HCT116 (cell line): ENCODE measurements at regions not wholly inside any gene's neighbourhood (a gene's known extent, or its start where the extent isn't known, plus 50 kb on each side); places are given as distances from the start of the nearest gene placed in this dataset.

ENCODE experiments used
- ATAC-seq: fragments of 200-7000 bp; cut with Tn5 transposase; 2 replicates; pipeline ENCODE4 v1.9.1; 2020; ENCODE audit warnings: mild to moderate bottlenecking, moderate library complexity
- BruUV-seq: library from RNA; stranded (reverse); fragments of 400-500 nt; replicated peaks from 2 replicates; lab custom pipeline; 2021; lab: Mats Ljungman, UMichigan
- CTCF ChIA-PET: fragments of 300-600 bp; sonication (Branson Sonifier 250); formaldehyde crosslinking; loops from one replicate; lab custom pipeline; 2021; ENCODE audit warnings: antibody characterized with exemption; lab: Charles Lee
- POLR2A ChIA-PET: fragments of 300-600, 350-600 bp; sonication (Branson Sonifier 250); formaldehyde crosslinking; loops from one replicate; lab custom pipeline; 2021; ENCODE audit warnings: antibody characterized with exemption; lab: Charles Lee
- RAD21 ChIA-PET, 2 experiments: fragments of 300-600 bp; sonication (Branson Sonifier 250); formaldehyde crosslinking; loops; one replicate each; lab custom pipeline; 2023; ENCODE audit warnings: low total read pairs in 2 of 2; ENCODE audit not compliant: uncharacterized antibody in 2 of 2, unreplicated experiment in 2 of 2, low non-redundant PET in 1 of 2; lab: Charles Lee
- DNase-seq: peaks from one replicate; pipeline ENCODE4 v3.0.0-alpha.2; 2010; ENCODE audit warnings: low read depth, low spot score
- H2AFZ ChIP-seq: fragments of 200-600 bp; shearing (Covaris generic), sonication (generic); 2 replicates; pipeline ENCODE4 v1.6.1; 2017; ENCODE audit warnings: low read depth, mixed run types, mixed read lengths, antibody characterized with exemption, low read length; ENCODE audit not compliant: poor library complexity, severe bottlenecking
- H3K27ac ChIP-seq: 2 replicates; pipeline ENCODE4 v1.5.1; 2012; ENCODE audit warnings: low read depth, low read length
- H3K27me3 ChIP-seq: fragments of 200-600 bp; sonication (generic); 2 replicates; pipeline ENCODE4 v1.6.1; 2016; ENCODE audit warnings: mixed run types, low read length, mixed read lengths; ENCODE audit not compliant: insufficient read depth
- H3K36me3 ChIP-seq, 2 experiments: fragments of 200-500 bp in 1 of 2; fragments of 200-600 bp in 1 of 2; sonication (Bioruptor generic) in 1 of 2; sonication (generic) in 1 of 2; 2 replicates each; pipeline versions ENCODE4 v1.5.1 to v1.6.1; 2014 to 2016; ENCODE audit warnings: low read length in 2 of 2, inconsistent platforms in 1 of 2, mixed read lengths in 1 of 2, mixed run types in 1 of 2; ENCODE audit not compliant: insufficient read depth in 2 of 2, control insufficient read depth in 1 of 2
- H3K4me1 ChIP-seq, 2 experiments: fragments of 200-600 bp in 1 of 2; sonication (generic) in 1 of 2; 2 replicates each; pipeline versions ENCODE4 v1.5.1 to v1.6.1; 2012 to 2017; ENCODE audit warnings: low read length in 2 of 2, inconsistent platforms in 1 of 2, mild to moderate bottlenecking in 1 of 2, mixed read lengths in 1 of 2, mixed run types in 1 of 2, moderate library complexity in 1 of 2; ENCODE audit not compliant: insufficient read depth in 2 of 2, control insufficient read depth in 1 of 2
- H3K4me2 ChIP-seq: fragments of 200-600 bp; sonication (generic); 2 replicates; pipeline ENCODE4 v1.6.1; 2017; ENCODE audit warnings: mixed run types, low read length, mixed read lengths
- H3K4me3 ChIP-seq, 2 experiments: fragments of 200-600 bp in 1 of 2; sonication (generic) in 1 of 2; replicated peaks in 1 of 2; 2 replicates each; pipeline ENCODE4 v1.5.1; 2011 to 2016; ENCODE audit warnings: low read length in 2 of 2, control low read depth in 1 of 2, low read depth in 1 of 2, mild to moderate bottlenecking in 1 of 2, mixed read lengths in 1 of 2, mixed run types in 1 of 2
- H3K79me2 ChIP-seq: fragments of 200-600 bp; sonication (generic); 2 replicates; pipeline ENCODE4 v1.6.1; 2017; ENCODE audit warnings: mild to moderate bottlenecking, mixed run types, low read length, moderate library complexity, mixed read lengths; ENCODE audit not compliant: insufficient read depth
- H3K9ac ChIP-seq: fragments of 200-600 bp; sonication (generic); 2 replicates; pipeline ENCODE4 v1.6.1; 2016; ENCODE audit warnings: low read length, mixed read lengths
- H3K9me2 ChIP-seq: fragments of 200-600 bp; sonication (generic), shearing (Covaris generic); 2 replicates; pipeline ENCODE4 v1.6.1; 2017; ENCODE audit warnings: mixed run types, mild to moderate bottlenecking, moderate library complexity; ENCODE audit not compliant: insufficient read depth
- H3K9me3 ChIP-seq, 2 experiments: fragments of 200-500 bp in 1 of 2; fragments of 200-600 bp in 1 of 2; sonication (Bioruptor generic) in 1 of 2; sonication (generic) in 1 of 2; 2 replicates each; pipeline ENCODE4 v1.6.1; 2014 to 2017; ENCODE audit warnings: low read length in 2 of 2, mixed read lengths in 2 of 2, inconsistent platforms in 1 of 2, low read depth in 1 of 2, mild to moderate bottlenecking in 1 of 2, mixed run types in 1 of 2, moderate library complexity in 1 of 2; ENCODE audit not compliant: control insufficient read depth in 1 of 2, insufficient read depth in 1 of 2
- H4K20me1 ChIP-seq: fragments of 200-600 bp; sonication (generic), shearing (Covaris generic); 2 replicates; pipeline ENCODE4 v1.6.1; 2017; ENCODE audit warnings: mixed run types, mild to moderate bottlenecking, moderate library complexity; ENCODE audit not compliant: insufficient read depth
- CTCF ChIP-seq, 3 experiments: fragments of 200-600 bp in 1 of 3; sonication (generic) in 1 of 3; IDR thresholded peaks in 2 of 3; conservative IDR thresholded peaks in 1 of 3; 2 replicates each; pipeline ENCODE4 v1.5.1; 2012 to 2017; ENCODE audit warnings: low read depth in 2 of 3, low read length in 2 of 3, antibody characterized with exemption in 1 of 3, borderline replicate concordance in 1 of 3, control low read depth in 1 of 3, mild to moderate bottlenecking in 1 of 3, mixed read lengths in 1 of 3, mixed run types in 1 of 3, moderate library complexity in 1 of 3; ENCODE audit not compliant: insufficient read depth in 1 of 3
- EZH2 ChIP-seq: fragments of 200-600 bp; sonication (generic); IDR thresholded peaks from 2 replicates; pipeline ENCODE4 v1.6.1; 2017; ENCODE audit warnings: antibody characterized with exemption, mixed run types
- EZH2phosphoT487 ChIP-seq: fragments of 200-600 bp; IDR thresholded peaks from 2 replicates; pipeline ENCODE4 v1.6.1; 2018; ENCODE audit warnings: antibody characterized with exemption, borderline replicate concordance
- MAX ChIP-seq: IDR thresholded peaks from 2 replicates; pipeline ENCODE4 v1.6.1; 2012
- POLR2AphosphoS5 ChIP-seq: IDR thresholded peaks from 2 replicates; pipeline ENCODE4 v1.6.1; 2011; ENCODE audit warnings: mild to moderate bottlenecking, low read depth, low read length, moderate library complexity
- REST ChIP-seq: IDR thresholded peaks from 2 replicates; pipeline ENCODE4 v1.6.1; 2012; ENCODE audit warnings: low read depth
- SIN3A ChIP-seq: IDR thresholded peaks from 2 replicates; pipeline ENCODE4 v1.6.1; 2012; ENCODE audit warnings: low read depth
- SP1 ChIP-seq: IDR thresholded peaks from 2 replicates; pipeline ENCODE4 v1.6.1; 2012; ENCODE audit warnings: low read depth
- TCF7L2 ChIP-seq: IDR thresholded peaks from 2 replicates; pipeline ENCODE4 v1.7.0; 2011; ENCODE audit warnings: borderline replicate concordance, inconsistent platforms; ENCODE audit not compliant: insufficient read depth, insufficient read length; ENCODE audit errors: extremely low read depth
- ZBTB33 ChIP-seq: IDR thresholded peaks from 2 replicates; pipeline ENCODE4 v1.6.1; 2011; ENCODE audit warnings: mild to moderate bottlenecking, low read length, moderate library complexity; ENCODE audit not compliant: insufficient replicate concordance; ENCODE audit errors: extremely low read depth
- ZFX ChIP-seq: fragments of 450-650 bp; IDR thresholded peaks from 2 replicates; pipeline ENCODE4 v1.6.1; 2017
- ZNF274 ChIP-seq: fragments of 200-500 bp; sonication (Bioruptor generic); IDR thresholded peaks from 2 replicates; pipeline ENCODE4 v1.6.1; 2014; ENCODE audit warnings: mild to moderate bottlenecking, low read depth, low read length, inconsistent platforms
- intact Hi-C: fragments of 100-400 bp; cut with micrococcal nuclease; formaldehyde crosslinking; loops from 2 replicates; pipeline ENCODE4 v1.10.0; 2022

GRCh38 chr5:21678526-21678925, 1174.6 kb downstream of the CDH12 start:
- Histone ChIP-seq H3K4me3 (no peak overlapping the region), H3K4me2 (no peak overlapping the region), H3K9ac (no peak overlapping the region), H2AFZ (no peak overlapping the region), H3K36me3 (no peaks in the 10 kb centered on the region), H3K4me1 (no peaks in the 10 kb centered on the region), H3K9me2 (no peaks in the 10 kb centered on the region), H3K27ac (no peak overlapping the region), H3K27me3 (no peaks in the 10 kb centered on the region), H4K20me1 (no peaks in the 10 kb centered on the region), H3K79me2 (no peaks in the 10 kb centered on the region), H3K9me3 (peaks cover 0 to 19% of the 10 kb centered on the region in 2 experiments; a peak in 2 of 4 replicates)
- ChIA-PET RAD21 (no interaction called here), POLR2A (no interaction called here), CTCF (no interaction called here)
- ATAC-seq (no peak), DNase-seq (no peak)
- TF ChIP-seq MAX (no peak), ZBTB33 (no peak), SIN3A (no peak), CTCF (IDR thresholded peaks at IDR 0.05 in 2 of 3, conservative IDR thresholded peaks at IDR 0.05 in 1 of 3; ENCODE audit: borderline replicate concordance in 1 of 3, insufficient read depth in 1 of 3, low read depth in 2 of 3, low read length in 2 of 3) (no peak), ZFX (no peak), ZNF274 (no peak), TCF7L2 (no peak), POLR2AphosphoS5 (no peak), EZH2phosphoT487 (no peak), SP1 (no peak), EZH2 (no peak), REST (no peak)
- intact Hi-C loops = no loop called here
- BruUV-seq = no TSS peak
